ENCODE measurements at regions not wholly inside any gene's neighbourhood (a gene's known extent, or its start where the extent isn't known, plus 50 kb on each side); places are given as distances from the start of the nearest gene placed in this dataset.

DNA sequence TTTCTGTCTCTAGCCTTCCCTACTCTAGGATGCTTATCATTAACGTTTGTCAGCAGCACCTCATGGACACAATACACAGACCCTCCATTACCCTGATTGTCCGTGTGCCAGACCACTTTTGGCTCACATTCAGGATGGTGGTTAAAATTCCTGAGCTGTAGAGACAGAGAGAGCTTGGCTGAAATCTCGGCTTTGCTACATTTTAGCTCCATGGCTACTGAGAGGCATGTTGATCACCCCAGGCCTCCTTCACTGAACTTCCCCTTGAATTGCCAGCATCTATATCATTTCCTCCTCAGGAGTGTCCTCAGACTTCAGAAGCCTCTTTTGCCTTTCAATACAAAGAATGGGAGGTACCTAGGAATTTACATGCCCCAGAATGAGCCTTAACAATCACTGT is 104.7 kb upstream of the ISL1 start:
- Histone ChIP-seq H3K9ac (replicated peaks; ENCODE audit: extremely low read depth, insufficient read depth, low read length) (no peak overlapping the region), H3K4me2 (ENCODE audit: insufficient read depth, low read length) (no peak overlapping the region), H3K27me3 (ENCODE audit: control insufficient read depth in 2 of 2, insufficient read depth in 2 of 2, low read length in 2 of 2) (no peaks in the 10 kb centered on the region), H3K27ac (ENCODE audit: insufficient read depth, low read depth, low read length) (no peak overlapping the region), H4K20me1 (replicated peaks; ENCODE audit: control insufficient read depth, extremely low read depth, insufficient read depth, low read length) (no peaks in the 10 kb centered on the region), H3K4me3 (replicated peaks in 1 of 3; ENCODE audit: insufficient read depth in 1 of 3, low read depth in 1 of 3, low read length in 3 of 3) (no peak overlapping the region), H2AFZ (ENCODE audit: low read depth, low read length) (no peak overlapping the region), H3K9me1 (replicated peaks; ENCODE audit: control insufficient read depth, extremely low read depth, insufficient read depth, low read length) (no peaks in the 10 kb centered on the region), H3K4me1 (ENCODE audit: control insufficient read depth, extremely low read depth, insufficient read depth, low read length) (no peaks in the 10 kb centered on the region), H3K9me3 (replicated peaks; ENCODE audit: control insufficient read depth, insufficient read depth, low read length) (peaks cover 4% of the 10 kb centered on the region), H3K36me3 (ENCODE audit: control insufficient read depth in 2 of 2, extremely low read depth in 1 of 2, insufficient read depth in 2 of 2, low read length in 2 of 2) (no peaks in the 10 kb centered on the region), H3K79me2 (ENCODE audit: control insufficient read depth, insufficient read depth, low read length) (no peaks in the 10 kb centered on the region)
- FAIRE-seq: no peak
- ChIA-PET POLR2A (no interaction called here), CTCF (no interaction called here)
- no peak for DNase-seq (ENCODE audit: low read depth, low spot score)
- TF ChIP-seq MAX (IDR thresholded peaks at IDR 0.05; ENCODE audit: insufficient read depth, insufficient read length) (no peak), JUN (IDR thresholded peaks at IDR 0.05; ENCODE audit: borderline replicate concordance, insufficient read depth, insufficient read length, low read depth) (no peak), POLR2AphosphoS5 (IDR thresholded peaks at IDR 0.05; ENCODE audit: insufficient read depth, low read depth, low read length) (no peak), GATA2 (IDR thresholded peaks at IDR 0.05; ENCODE audit: insufficient read depth, insufficient read length, low read depth, low read length) (no peak), POLR2A (IDR thresholded peaks at IDR 0.05; ENCODE audit: low read depth, low read length) (no peak), CTCF (IDR thresholded peaks at IDR 0.05; ENCODE audit: extremely low read depth in 1 of 2, insufficient read depth in 1 of 2, low read depth in 1 of 2, low read length in 2 of 2) (no peak), MYC (IDR thresholded peaks at IDR 0.05; ENCODE audit: low read depth, low read length) (no peak), EZH2 (IDR thresholded peaks at IDR 0.05; ENCODE audit: borderline replicate concordance, low read depth, low read length, severe bottlenecking) (no peak), FOS (IDR thresholded peaks at IDR 0.05; ENCODE audit: borderline replicate concordance, insufficient read depth, low read length) (no peak)
- dilution Hi-C loops (cut with MboI; ENCODE audit: extremely low pct_ligation_motif_present, low sequenced_read_pairs) (no loop called here), intact Hi-C loops (cut with micrococcal nuclease) (no loop called here)
- no TSS peak for BruUV-seq (replicated peaks)

Data from endothelial cell of umbilical vein (primary cell).